Immature natural killer cell (primary cell): ENCODE measurements at regions not wholly inside any gene's neighbourhood (a gene's known extent, or its start where the extent isn't known, plus 50 kb on each side); places are given as distances from the start of the nearest gene placed in this dataset.

Source experiments
- DNase-seq, 3 donors: peaks; one replicate each; pipeline ENCODE4 v3.0.0; 2022; ENCODE audit warnings: mixed read lengths in 1 of 3
- H3K27ac Mint-ChIP-seq, 6 donors: one replicate each; pipeline ENCODE4 v1.8.0; 2020; ENCODE audit warnings: mixed read lengths in 6 of 6, mild to moderate bottlenecking in 5 of 6, inconsistent platforms in 4 of 6, moderate library complexity in 3 of 6
- H3K27me3 Mint-ChIP-seq, 3 donors: one replicate each; pipeline ENCODE4 v1.8.0; 2020 to 2021; ENCODE audit warnings: low read depth in 3 of 3, mild to moderate bottlenecking in 3 of 3, mixed read lengths in 3 of 3, moderate library complexity in 3 of 3, inconsistent platforms in 1 of 3
- H3K36me3 Mint-ChIP-seq, 3 donors: one replicate each; pipeline ENCODE4 v1.8.0; 2020; ENCODE audit warnings: mixed read lengths in 3 of 3, inconsistent platforms in 2 of 3, mild to moderate bottlenecking in 2 of 3
- H3K4me1 Mint-ChIP-seq, 2 donors: one replicate each; pipeline ENCODE4 v1.8.0; 2020; ENCODE audit warnings: inconsistent platforms in 2 of 2, mild to moderate bottlenecking in 2 of 2, mixed read lengths in 2 of 2, moderate library complexity in 1 of 2
- H3K4me3 Mint-ChIP-seq, 5 donors: one replicate each; pipeline ENCODE4 v1.8.0; 2020; ENCODE audit warnings: mild to moderate bottlenecking in 5 of 5, mixed read lengths in 5 of 5, inconsistent platforms in 3 of 5, moderate library complexity in 3 of 5
- H3K9me3 Mint-ChIP-seq, 6 donors: one replicate each; pipeline ENCODE4 v1.8.0; 2020; ENCODE audit warnings: mild to moderate bottlenecking in 6 of 6, mixed read lengths in 6 of 6, inconsistent platforms in 4 of 6, moderate library complexity in 3 of 6

DNA sequence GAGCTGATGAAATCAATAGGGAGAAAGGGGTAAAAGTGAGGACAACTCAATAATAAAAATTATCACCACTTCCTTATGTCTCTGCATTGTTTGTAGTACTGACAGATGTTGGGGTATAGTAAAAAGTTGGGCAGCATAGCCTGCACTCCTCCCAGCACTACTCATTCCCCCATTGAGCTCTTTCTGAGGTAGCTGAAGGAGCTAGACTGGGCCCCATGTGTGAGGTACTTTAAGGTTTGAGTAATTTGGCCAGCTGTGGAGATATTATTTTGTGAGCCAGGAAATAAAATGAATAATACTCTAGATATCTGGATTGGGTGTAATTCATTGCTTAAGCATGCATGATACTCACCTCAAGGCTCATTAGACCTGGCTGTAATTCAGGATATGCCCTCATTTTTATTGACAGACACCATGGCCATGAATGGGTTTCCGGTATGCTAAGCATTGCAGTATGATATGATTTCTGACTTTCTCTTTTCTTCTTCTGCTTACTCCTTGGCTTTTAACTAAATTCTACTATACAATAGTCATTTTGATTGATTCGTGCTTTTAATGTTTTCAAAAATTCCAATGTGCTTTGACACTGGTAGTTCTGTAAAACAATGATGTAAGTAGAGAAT is 283.9 kb upstream of the RIMS1 start:
- Mint-ChIP-seq H3K36me3 (peaks cover 0 to 3% (median 0%) of the 10 kb centered on the region in 3 donors), H3K4me1 (no peaks in the 10 kb centered on the region), H3K4me3 (no peak overlapping the region), H3K9me3 (peaks cover 0 to 8% (median 4%) of the 10 kb centered on the region in 6 donors), H3K27me3 (peaks cover 0 to 2% (median 0%) of the 10 kb centered on the region in 3 donors), H3K27ac (no peak overlapping the region)
- no peak for DNase-seq

- no peak overlapping the region for H3K27ac Mint-ChIP-seq
- no peak overlapping the region for H3K4me3 Mint-ChIP-seq
- DNase-seq = no peak
- peaks cover 0 to 3% (median 0%) of the 10 kb centered on the region in 3 donors for H3K36me3 Mint-ChIP-seq
- peaks cover 0 to 7% (median 4%) of the 10 kb centered on the region in 6 donors for H3K9me3 Mint-ChIP-seq
- H3K4me1 Mint-ChIP-seq = no peaks in the 10 kb centered on the region
- H3K27me3 Mint-ChIP-seq = peaks cover 0 to 2% (median 0%) of the 10 kb centered on the region in 3 donors
Observed at GRCh38 chr6:71603021-71603420, 283.3 kb upstream of the RIMS1 start.

- Mint-ChIP-seq H3K27me3 (no peaks in the 10 kb centered on the region), H3K36me3 (no peaks in the 10 kb centered on the region), H3K9me3 (peaks cover 0 to 7% (median 4%) of the 10 kb centered on the region in 6 donors), H3K27ac (no peak overlapping the region), H3K4me1 (no peaks in the 10 kb centered on the region), H3K4me3 (no peak overlapping the region)
- DNase-seq = no peak
Observed at GRCh38 chr6:71608646-71609045, 277.7 kb upstream of the RIMS1 start.

- Mint-ChIP-seq H3K27ac (no peak overlapping the region), H3K27me3 (peaks cover 0 to 1% (median 0%) of the 10 kb centered on the region in 3 donors), H3K4me3 (no peak overlapping the region), H3K4me1 (no peaks in the 10 kb centered on the region), H3K36me3 (no peaks in the 10 kb centered on the region), H3K9me3 (peaks cover 0 to 15% (median 5%) of the 10 kb centered on the region in 6 donors)
- DNase-seq = no peak
Observed at GRCh38 chr6:71619836-71620235, 266.5 kb upstream of the RIMS1 start.

GRCh38 chr6:71621918-71622519 is 264.3 kb upstream of the RIMS1 start:
- H3K27ac Mint-ChIP-seq = no peak overlapping the region

GRCh38 chr6:71642120-71642519 is 244.2 kb upstream of the RIMS1 start:
- H3K9me3 Mint-ChIP-seq = peaks cover 3 to 11% (median 6%) of the 10 kb centered on the region in 6 donors
- peaks cover 0 to 2% (median 1%) of the 10 kb centered on the region in 3 donors for H3K27me3 Mint-ChIP-seq
- no peaks in the 10 kb centered on the region for H3K36me3 Mint-ChIP-seq
- H3K27ac Mint-ChIP-seq = no peak overlapping the region
- no peak overlapping the region for H3K4me3 Mint-ChIP-seq
- H3K4me1 Mint-ChIP-seq = no peaks in the 10 kb centered on the region
- no peak for DNase-seq

More at GRCh38 chr6:71621918-71622519, 264.3 kb upstream of the RIMS1 start:
- peaks cover 0 to 2% (median 1%) of the 10 kb centered on the region in 3 donors for H3K27me3 Mint-ChIP-seq
- no peaks in the 10 kb centered on the region for H3K36me3 Mint-ChIP-seq
- H3K4me3 Mint-ChIP-seq = no peak overlapping the region
- H3K4me1 Mint-ChIP-seq = no peaks in the 10 kb centered on the region
- peaks cover 5 to 27% (median 7%) of the 10 kb centered on the region in 6 donors for H3K9me3 Mint-ChIP-seq
- DNase-seq = no peak

- DNase-seq = no peak
- Mint-ChIP-seq H3K9me3 (peaks cover 2 to 12% (median 8%) of the 10 kb centered on the region in 6 donors), H3K27me3 (peaks cover 0 to 2% (median 1%) of the 10 kb centered on the region in 3 donors), H3K27ac (no peak overlapping the region), H3K4me3 (no peak overlapping the region), H3K36me3 (no peaks in the 10 kb centered on the region), H3K4me1 (no peaks in the 10 kb centered on the region)
Observed at GRCh38 chr6:71642793-71643192, 243.6 kb upstream of the RIMS1 start.

DNA sequence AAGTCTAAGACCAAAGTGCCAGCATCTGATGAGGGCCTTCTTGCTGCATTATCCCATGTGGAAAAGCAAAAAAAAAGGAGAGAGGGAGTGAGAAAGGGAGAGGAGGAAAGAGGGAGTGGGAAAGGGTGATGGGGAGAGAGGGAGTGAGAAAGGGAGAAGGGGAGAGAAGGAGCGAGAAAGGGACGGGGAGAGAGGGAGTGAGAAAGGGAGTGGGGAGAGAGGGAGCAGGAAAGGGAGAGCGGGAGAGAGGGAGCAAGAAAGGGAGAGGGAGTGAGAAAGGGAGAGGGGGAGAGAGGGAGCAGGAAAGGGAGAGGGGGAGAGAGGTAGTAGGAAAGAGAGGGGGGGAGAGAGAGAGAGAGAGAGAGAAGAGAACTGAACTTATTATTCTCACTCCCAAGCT is 241.1 kb upstream of the RIMS1 start:
- Mint-ChIP-seq H3K27me3 (peaks cover 0 to 2% (median 1%) of the 10 kb centered on the region in 3 donors), H3K36me3 (peaks cover 0 to 4% (median 0%) of the 10 kb centered on the region in 3 donors), H3K27ac (no peak overlapping the region), H3K4me1 (no peaks in the 10 kb centered on the region), H3K4me3 (no peak overlapping the region), H3K9me3 (peaks cover 6 to 24% (median 10%) of the 10 kb centered on the region in 6 donors)
- DNase-seq = no peak

DNA sequence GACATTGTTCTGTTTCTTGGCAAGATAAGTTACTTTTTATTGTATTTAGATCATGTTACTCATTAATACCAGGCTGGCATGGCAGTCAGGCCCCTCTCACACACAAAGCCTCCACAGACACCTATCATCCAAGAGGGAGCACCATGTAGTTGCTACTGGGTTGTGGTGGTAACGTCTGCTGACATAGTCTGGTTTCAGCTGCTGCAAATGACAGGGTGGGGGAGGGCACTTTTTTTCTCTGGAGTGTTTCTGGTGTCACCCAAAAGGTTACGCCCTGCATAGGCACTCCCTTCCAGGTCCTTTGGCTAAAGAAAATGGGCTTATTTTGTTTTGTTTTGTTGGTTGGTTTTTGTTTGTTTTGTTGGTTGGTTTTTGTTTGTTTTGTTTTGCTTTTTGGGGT is 236.4 kb upstream of the RIMS1 start:
- no peak overlapping the region for H3K27ac Mint-ChIP-seq
- no peaks in the 10 kb centered on the region for H3K4me1 Mint-ChIP-seq
- H3K4me3 Mint-ChIP-seq = no peak overlapping the region
- peaks cover 9 to 34% (median 17%) of the 10 kb centered on the region in 6 donors for H3K9me3 Mint-ChIP-seq
- no peaks in the 10 kb centered on the region for H3K27me3 Mint-ChIP-seq
- DNase-seq = no peak
- H3K36me3 Mint-ChIP-seq = peaks cover 0 to 4% (median 0%) of the 10 kb centered on the region in 3 donors

DNA sequence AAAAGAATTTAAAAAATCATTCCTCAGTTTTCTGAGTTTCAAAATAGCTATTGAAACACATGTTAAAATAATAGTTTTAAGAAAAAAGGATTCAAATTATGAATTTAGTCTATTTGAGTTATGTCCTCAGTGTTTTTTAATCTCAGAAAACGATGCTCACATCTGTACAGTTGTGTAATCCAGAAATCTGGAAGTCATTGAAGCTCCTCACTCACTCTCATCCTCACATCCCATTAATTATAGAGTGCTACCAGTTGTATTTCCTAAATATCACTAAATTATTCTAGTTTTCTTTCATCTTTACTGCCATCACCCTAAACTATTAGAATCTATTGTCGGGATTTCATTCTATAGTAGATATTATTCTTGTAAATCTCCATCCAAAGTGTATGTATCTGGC is 234.7 kb upstream of the RIMS1 start:
- Mint-ChIP-seq H3K27me3 (no peaks in the 10 kb centered on the region), H3K9me3 (peaks cover 9 to 29% (median 16%) of the 10 kb centered on the region in 6 donors), H3K4me1 (no peaks in the 10 kb centered on the region), H3K4me3 (no peak overlapping the region), H3K27ac (no peak overlapping the region), H3K36me3 (peaks cover 0 to 4% (median 0%) of the 10 kb centered on the region in 3 donors)
- DNase-seq = no peak

DNA sequence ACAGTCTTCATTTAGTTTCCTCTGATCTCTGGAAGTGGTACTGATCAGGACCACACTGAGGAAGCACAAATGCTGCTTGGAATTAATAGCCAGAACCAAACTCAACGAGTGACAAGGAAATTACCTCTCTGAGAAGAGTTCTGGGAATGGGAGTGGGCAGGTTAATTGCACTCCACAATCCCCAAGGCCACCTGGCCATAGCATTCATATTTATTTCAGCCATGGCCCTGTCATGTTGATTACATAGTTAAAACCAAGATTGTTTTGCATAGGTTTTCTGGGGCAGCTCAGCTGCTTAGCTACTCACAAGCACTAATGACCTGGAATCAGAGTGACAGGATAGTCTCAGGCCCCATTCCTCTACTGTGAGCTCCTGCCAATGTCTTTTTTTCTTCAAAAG is 230.2 kb upstream of the RIMS1 start:
- H3K36me3 Mint-ChIP-seq = no peaks in the 10 kb centered on the region
- no peaks in the 10 kb centered on the region for H3K27me3 Mint-ChIP-seq
- H3K4me1 Mint-ChIP-seq = no peaks in the 10 kb centered on the region
- H3K9me3 Mint-ChIP-seq = peaks cover 5 to 26% (median 14%) of the 10 kb centered on the region in 6 donors
- H3K27ac Mint-ChIP-seq = no peak overlapping the region
- H3K4me3 Mint-ChIP-seq = no peak overlapping the region
- no peak for DNase-seq

- Mint-ChIP-seq H3K4me3 (no peak overlapping the region), H3K27ac (no peak overlapping the region), H3K27me3 (no peaks in the 10 kb centered on the region), H3K9me3 (peaks cover 2 to 23% (median 4%) of the 10 kb centered on the region in 6 donors), H3K36me3 (no peaks in the 10 kb centered on the region), H3K4me1 (no peaks in the 10 kb centered on the region)
- no peak for DNase-seq
Observed at GRCh38 chr6:71665931-71666330, 220.4 kb upstream of the RIMS1 start.

DNA sequence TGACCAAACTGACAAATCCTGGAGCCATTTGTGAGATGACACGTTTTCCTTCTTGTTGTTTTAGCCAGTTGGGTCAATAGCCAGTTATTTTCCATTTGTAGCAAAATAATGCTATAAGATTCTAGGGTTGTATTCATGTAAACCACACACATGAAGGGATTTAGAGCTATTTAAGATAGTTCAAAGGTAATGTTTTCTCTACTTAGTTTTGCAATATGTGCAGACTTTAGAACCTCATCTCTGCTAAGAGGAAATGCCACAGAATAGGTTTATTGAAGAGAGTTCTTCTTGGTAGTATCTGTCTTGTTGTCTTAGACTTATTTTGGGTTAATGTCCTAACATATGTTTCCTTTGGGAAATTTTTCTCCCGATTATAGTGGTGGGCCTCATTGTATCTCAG is 213.5 kb upstream of the RIMS1 start:
- Mint-ChIP-seq H3K36me3 (no peaks in the 10 kb centered on the region), H3K4me1 (no peaks in the 10 kb centered on the region), H3K4me3 (no peak overlapping the region), H3K9me3 (peaks cover 0 to 5% (median under 1%) of the 10 kb centered on the region in 6 donors), H3K27me3 (no peaks in the 10 kb centered on the region), H3K27ac (no peak overlapping the region)
- DNase-seq = no peak

DNA sequence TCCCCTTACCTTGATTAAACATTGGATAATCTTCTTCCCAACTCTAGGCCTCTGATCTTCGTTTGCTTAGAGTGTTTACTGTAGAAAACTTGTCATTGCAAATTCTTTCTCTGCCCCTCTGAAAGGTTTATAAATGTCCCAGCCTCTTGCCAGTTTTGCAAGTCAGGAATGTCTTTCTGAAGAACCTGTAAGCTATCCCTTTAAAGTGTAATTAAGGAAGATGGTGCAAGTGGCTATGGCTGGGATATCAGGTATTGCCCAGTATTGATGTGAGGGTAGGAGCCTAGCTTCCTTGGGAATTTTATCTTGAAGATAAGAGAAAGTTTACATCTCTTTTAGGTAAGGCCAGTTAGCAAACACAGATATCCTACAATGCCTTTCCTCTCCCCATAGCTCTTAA is 211.0 kb upstream of the RIMS1 start:
- Mint-ChIP-seq H3K36me3 (no peaks in the 10 kb centered on the region), H3K4me1 (no peaks in the 10 kb centered on the region), H3K27ac (no peak overlapping the region), H3K27me3 (no peaks in the 10 kb centered on the region), H3K9me3 (peaks cover 0 to 12% (median 4%) of the 10 kb centered on the region in 6 donors), H3K4me3 (no peak overlapping the region)
- no peak for DNase-seq
